HPDE6-E6E7 (cell line): ENCODE measurements at regions not wholly inside any gene's neighbourhood (a gene's known extent, or its start where the extent isn't known, plus 50 kb on each side); places are given as distances from the start of the nearest gene placed in this dataset.
A peak's percentile ranks its signal among the peaks of the same experiment; 100 is the strongest.

Experiments used
- DNase-seq: peaks from one replicate; pipeline ENCODE4 v3.0.0; 2011; ENCODE audit warnings: missing footprints; ENCODE audit errors: extremely low spot score

GRCh38 chr14:85461432-85462133, 68.4 kb upstream of the FLRT2 start:
- no peak for DNase-seq

GRCh38 chr14:85463512-85463911, 66.4 kb upstream of the FLRT2 start:
- no peak for DNase-seq

- DNase-seq = no peak
Observed at GRCh38 chr14:85464135-85464895, 65.6 kb upstream of the FLRT2 start.

- no peak for DNase-seq
Observed at GRCh38 chr14:85466678-85467077, 63.3 kb upstream of the FLRT2 start.

GRCh38 chr14:85468816-85469215, 61.1 kb upstream of the FLRT2 start:
- DNase-seq = peak; percentile 60

- DNase-seq = no peak
Observed at GRCh38 chr14:85471156-85471555, 58.8 kb upstream of the FLRT2 start.

GRCh38 chr14:85471744-85472143, 58.2 kb upstream of the FLRT2 start:
- DNase-seq = peak; percentile 46

- DNase-seq = no peak
Observed at GRCh38 chr14:85474431-85474830, 55.5 kb upstream of the FLRT2 start.

- no peak for DNase-seq
Observed at GRCh38 chr14:85475113-85475512, 54.8 kb upstream of the FLRT2 start.

GRCh38 chr14:85479306-85479705, 50.6 kb upstream of the FLRT2 start:
- no peak for DNase-seq

GRCh38 chr14:85479771-85480170, 50.2 kb upstream of the FLRT2 start:
- no peak for DNase-seq
